Hepatocyte (in vitro differentiated cells): ENCODE measurements at regions not wholly inside any gene's neighbourhood (a gene's known extent, or its start where the extent isn't known, plus 50 kb on each side); places are given as distances from the start of the nearest gene placed in this dataset.

Experiments
- EZH2 ChIP-seq: fragments of 200-600 bp; sonication (generic); IDR thresholded peaks from 2 replicates; pipeline ENCODE4 v1.6.1; 2016; ENCODE audit warnings: antibody characterized with exemption, mild to moderate bottlenecking, borderline replicate concordance
- TF ChIP-seq, protein P1 (sequence below): fragments of 200-600 bp; sonication (generic); IDR thresholded peaks from 2 replicates; pipeline ENCODE4 v1.5.1; 2016; ENCODE audit warnings: antibody characterized with exemption, mild to moderate bottlenecking; ENCODE audit not compliant: poor library complexity

DNA sequence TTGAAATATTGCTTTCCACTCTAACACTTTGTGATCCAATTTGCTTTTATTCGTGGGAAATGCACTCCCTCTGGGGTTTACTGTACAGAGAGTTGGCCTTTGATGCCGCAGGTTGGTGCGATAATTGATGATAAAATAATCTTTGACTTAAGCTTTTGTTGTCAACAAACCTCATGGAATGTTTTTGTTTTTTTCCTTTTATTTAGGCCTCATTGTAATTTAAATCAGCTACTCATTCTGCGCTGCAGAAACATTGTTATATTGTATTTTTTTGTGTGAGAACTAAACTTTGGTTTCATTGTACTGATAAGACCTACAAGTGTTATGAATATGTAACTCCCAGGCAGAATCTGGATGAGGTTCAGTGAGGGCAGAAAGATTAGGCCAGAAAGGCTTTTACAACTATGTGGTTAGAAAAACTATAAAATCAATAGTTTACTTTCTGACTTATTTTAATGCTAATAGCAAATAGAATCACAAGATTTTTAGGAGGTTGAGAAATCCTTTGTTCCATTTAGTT, 76.8 kb upstream of the POM121L12 start:
- TF ChIP-seq, protein P1, sequence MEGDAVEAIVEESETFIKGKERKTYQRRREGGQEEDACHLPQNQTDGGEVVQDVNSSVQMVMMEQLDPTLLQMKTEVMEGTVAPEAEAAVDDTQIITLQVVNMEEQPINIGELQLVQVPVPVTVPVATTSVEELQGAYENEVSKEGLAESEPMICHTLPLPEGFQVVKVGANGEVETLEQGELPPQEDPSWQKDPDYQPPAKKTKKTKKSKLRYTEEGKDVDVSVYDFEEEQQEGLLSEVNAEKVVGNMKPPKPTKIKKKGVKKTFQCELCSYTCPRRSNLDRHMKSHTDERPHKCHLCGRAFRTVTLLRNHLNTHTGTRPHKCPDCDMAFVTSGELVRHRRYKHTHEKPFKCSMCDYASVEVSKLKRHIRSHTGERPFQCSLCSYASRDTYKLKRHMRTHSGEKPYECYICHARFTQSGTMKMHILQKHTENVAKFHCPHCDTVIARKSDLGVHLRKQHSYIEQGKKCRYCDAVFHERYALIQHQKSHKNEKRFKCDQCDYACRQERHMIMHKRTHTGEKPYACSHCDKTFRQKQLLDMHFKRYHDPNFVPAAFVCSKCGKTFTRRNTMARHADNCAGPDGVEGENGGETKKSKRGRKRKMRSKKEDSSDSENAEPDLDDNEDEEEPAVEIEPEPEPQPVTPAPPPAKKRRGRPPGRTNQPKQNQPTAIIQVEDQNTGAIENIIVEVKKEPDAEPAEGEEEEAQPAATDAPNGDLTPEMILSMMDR: no peak
- TF ChIP-seq EZH2: no peak
